Right hindlimb (tissue), 1 donor: ENCODE measurements at regions not wholly inside any gene's neighbourhood (a gene's known extent, or its start where the extent isn't known, plus 50 kb on each side); places are given as distances from the start of the nearest gene placed in this dataset.
"Not testable (repeated sequence)": the region's sequence is repeated elsewhere in the genome, so short reads cannot be mapped to it uniquely, and the experiment has no call there.

ENCODE experiments used
- DNase-seq: peaks from one replicate; pipeline ENCODE4 v3.0.0-alpha.2; 2018

- no peak for DNase-seq
Measured at GRCh38 chr6:21928827-21929226, 335.3 kb downstream of the SOX4 start.

DNA sequence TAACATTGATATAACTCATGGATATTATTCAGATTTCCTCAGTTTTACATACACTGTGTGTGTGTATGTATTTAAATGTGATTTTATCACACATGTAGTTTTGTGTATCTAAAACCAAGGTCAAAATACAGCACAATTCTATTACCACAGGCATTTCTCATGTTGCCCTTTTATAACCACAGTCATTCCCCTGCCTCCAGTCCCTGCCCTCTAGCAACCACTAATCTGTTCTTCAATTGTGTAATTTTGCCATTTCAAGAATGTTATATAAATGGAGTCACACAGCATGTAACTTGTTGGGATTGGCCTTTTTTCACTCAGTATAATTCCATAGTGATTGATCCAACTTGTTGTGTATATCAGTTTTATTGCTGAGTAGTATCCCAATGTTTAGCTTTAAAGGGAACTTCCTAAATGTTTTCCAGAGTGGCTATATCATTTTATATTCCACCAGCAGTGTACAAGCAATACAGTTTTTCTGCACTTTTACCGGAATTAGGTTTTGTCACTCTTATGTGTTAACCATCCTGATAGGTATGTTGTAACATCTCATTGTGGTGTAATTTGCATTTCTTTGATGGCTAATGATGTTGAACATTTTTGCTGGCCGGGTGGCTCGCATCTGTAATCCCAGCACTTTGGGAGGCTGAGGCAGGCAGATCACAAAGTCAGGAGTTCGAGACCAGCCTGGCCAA lies 338.2 kb downstream of the SOX4 start:
- DNase-seq: no peak

GRCh38 chr6:21933351-21933750 lies 339.8 kb downstream of the SOX4 start:
- DNase-seq: no peak

GRCh38 chr6:21935142-21935541 lies 341.6 kb downstream of the SOX4 start:
- DNase-seq: no peak

GRCh38 chr6:21935561-21936028 lies 342.0 kb downstream of the SOX4 start:
- no peak for DNase-seq

DNA sequence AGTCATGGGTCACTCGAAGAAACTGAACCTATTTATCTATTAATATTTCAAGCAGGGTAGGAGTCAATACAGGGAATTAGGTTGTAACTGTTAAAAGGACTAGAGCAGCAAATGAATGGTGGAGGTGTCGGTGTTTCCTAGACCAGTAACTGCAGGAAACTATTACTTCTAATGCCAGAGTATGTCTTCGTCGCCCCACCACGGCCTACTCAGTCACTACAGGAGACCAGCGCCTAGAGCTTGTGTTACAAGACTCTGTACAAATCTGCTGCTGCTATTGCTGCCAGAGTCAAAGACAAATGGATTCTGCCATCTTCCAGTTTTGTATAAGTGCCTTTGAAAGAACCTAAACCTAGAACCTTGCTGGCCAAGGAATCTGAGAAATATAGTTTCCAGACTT lies 343.9 kb downstream of the SOX4 start:
- DNase-seq: no peak

GRCh38 chr6:21939066-21939465 lies 345.5 kb downstream of the SOX4 start:
- not testable (repeated sequence) for DNase-seq

GRCh38 chr6:21941926-21942325 lies 348.4 kb downstream of the SOX4 start:
- no peak for DNase-seq

DNA sequence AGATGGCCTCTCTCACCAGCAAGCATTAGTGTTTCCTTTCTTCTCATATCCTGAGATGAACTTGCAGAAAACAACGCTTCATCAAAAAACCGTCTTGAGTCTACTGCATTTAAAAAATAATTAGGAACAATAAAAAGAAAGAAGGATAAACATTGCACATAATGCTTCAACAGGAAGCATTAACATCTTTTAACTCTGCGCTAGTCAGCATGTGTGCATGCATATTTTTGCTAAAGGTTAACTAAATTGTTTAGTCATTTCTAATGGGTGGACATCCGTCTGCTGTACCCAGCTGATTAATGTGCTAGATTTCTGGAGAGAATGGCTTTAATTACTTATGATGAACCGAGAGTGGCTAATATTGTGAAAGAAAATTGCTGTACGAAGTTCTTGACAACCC lies 349.3 kb downstream of the SOX4 start:
- no peak for DNase-seq

DNA sequence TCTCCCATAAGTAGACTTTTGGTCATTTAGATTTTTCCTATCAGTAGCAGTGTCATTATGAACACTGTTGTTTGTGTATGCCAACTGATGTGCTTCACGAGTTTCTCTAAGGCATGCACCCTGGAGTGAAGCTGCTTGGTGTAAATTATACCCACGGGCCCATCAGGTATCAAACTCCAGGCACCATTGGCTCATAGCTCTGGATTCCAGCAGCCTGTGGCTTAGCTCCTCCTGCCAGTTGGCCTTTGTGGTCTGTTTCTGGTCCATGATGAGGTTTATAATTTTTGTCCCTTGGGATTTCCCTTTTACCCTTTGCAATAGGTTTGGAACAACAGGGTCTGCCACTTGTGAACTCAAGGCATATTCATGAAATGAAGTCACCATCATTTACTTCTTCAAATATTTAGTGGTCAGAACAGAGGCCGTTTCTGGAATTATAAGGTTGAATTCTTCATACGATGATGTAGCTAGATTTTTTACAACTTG lies 350.5 kb downstream of the PRL start:
- peak; percentile 27 for DNase-seq

DNA sequence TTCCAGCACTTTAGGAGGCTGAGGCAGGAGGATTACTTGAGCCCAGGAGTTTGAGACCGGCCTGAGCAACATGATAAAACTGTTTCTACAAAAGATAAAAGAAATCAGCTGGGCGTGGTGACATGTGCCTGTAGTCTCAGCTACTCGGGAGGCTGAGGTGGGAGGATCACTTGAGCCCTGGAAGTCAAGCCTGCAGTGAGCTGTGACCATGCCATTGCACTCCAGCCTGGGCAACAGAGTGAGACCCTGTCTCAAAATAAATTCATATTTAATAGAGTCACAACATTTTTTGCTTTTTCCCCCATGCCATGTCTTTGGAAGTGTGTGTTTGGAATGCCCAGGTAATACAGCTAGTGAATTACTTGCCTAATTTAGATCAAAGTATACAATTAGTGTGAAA lies 349.6 kb downstream of the PRL start:
- not testable (repeated sequence) for DNase-seq

DNA sequence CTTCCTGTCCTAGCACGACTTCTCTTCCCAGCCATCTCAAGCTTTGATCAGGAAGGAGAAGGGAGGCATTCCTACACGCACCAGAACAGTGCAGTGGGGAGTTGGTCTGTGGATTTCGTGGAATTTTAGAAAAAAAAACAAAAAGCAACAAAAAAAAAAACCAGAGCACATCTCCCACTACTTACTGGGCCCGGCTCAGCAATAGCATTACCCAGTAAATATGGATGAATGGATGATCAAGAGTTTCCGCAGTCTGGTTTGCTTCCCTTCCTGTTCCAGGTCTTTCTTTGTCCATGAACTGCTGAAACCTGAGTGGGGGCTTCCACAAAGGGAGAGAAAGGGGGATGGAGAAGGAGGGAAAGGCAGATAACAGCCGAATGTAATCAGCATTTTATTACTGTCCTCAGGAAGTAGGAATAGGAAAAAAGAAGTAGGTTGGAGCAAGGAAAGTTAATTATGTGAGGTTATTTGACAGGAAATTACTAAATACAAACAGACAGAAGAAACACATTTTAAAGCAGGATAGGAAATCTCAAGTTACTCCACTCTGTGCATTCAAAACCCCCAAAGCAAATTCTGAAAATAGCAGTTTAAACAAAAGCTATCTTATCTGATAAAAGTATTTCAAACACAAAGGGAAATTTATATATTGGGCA lies 349.0 kb downstream of the PRL start:
- DNase-seq: no peak

GRCh38 chr6:21949211-21949801 lies 347.5 kb downstream of the PRL start:
- DNase-seq: no peak

GRCh38 chr6:21952367-21952766 lies 344.5 kb downstream of the PRL start:
- DNase-seq: no peak

DNA sequence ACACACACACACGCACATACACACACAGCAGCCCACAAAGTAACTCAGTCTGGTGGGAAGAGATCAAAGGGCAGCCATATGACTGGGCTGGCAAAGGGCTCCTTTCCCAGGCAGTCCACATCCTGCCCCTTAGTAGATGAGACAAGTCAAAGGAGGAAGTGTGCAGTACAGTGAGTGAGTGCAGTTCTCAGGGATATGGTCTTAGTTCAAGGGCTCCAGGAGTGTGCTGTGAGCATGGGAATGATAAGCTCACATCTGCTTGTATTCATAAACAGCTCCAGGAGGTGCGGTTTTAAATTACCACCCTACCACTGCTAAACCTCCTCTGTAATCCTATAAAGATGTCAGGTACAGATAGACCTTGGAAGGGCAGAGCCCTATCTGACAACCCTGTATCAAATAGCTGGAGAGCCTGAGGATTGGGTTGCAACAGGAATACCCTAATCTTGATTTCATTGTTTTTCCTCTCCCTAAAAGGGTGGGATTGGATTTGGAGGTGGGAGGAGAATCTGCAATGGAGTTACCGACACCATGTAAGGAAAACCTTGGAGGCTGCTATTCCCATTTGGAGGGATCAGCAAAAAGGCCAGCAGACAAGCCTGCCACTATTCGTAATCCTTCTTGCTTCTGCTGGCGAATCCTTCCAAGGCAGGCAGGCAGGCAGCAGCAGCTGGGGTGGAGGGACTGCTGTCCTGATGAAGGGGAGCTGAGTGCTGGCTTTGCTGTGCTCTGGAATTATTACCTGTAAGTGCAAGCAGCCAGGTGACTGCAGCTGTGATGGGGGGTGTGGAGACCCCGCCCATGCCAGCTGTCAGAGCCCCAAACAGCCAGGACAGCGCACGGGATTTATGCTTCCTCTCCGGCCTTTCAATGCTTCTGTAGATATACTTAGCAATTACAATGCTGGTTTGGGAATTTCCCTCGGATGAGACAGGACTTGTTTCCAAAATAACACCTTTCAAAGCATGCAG lies 342.7 kb downstream of the PRL start:
- DNase-seq: peak; percentile 61

- DNase-seq: no peak
Measured at GRCh38 chr6:21955053-21955595, 341.7 kb downstream of the PRL start.

DNA sequence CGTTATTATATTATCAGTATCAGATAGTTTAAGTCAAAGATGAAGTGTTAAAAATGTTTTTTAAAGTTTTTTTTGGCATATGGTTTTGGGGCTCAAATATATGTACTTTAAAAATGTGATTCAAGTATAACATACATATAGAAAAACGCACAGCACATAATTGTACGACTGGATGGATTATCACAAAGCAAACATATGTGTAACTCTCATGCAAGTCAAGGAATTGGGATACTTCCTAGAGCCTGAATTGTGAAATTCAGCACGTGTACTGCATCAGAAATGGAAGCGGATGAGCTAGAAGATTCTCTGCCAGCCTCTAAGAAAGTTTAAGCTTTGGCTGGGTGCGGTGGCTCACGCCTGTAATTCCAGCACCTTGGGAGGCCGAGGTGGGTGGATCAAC lies 340.9 kb downstream of the PRL start:
- no peak for DNase-seq

DNA sequence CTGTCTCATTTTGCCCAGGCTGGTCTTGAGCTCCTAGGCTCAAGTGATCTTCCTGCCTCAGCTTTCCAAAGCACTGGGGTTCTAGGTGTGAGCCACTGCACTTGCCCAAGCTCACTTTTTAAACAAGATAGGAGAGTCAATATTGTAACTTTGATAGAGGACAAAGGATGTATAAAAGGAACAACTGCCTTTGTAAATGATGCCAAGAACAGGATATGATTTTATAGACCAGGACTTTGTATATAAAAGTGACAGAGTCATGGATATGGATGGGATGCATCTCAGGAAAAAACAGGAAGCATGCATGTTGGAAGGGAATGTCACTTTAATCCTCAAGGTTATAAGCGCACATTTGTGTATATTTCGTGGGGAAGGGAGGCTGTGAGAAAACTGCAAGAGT lies 338.4 kb downstream of the PRL start:
- DNase-seq: no peak

- DNase-seq: no peak
Measured at GRCh38 chr6:21961226-21961625, 335.6 kb downstream of the PRL start.

DNA sequence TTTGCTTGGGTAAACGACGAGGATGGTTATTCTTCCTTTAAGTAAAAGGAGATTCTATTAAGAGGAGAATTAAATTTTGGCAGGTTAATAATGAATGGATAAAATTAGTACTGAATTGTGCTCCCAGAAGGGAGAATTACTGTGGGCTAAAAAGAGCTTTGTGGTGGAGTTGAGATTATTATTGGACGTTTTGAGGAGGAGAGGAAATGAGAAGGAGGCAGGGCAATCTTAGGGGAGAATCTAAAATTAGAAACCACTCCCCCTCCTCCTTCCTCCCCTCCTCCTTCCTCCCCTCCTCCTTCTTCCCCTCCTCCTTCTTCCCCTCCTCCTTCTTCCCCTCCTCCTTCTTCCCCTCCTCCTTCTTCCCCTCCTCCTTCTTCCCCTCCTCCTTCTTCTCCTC lies 331.8 kb downstream of the PRL start:
- no peak for DNase-seq

DNA sequence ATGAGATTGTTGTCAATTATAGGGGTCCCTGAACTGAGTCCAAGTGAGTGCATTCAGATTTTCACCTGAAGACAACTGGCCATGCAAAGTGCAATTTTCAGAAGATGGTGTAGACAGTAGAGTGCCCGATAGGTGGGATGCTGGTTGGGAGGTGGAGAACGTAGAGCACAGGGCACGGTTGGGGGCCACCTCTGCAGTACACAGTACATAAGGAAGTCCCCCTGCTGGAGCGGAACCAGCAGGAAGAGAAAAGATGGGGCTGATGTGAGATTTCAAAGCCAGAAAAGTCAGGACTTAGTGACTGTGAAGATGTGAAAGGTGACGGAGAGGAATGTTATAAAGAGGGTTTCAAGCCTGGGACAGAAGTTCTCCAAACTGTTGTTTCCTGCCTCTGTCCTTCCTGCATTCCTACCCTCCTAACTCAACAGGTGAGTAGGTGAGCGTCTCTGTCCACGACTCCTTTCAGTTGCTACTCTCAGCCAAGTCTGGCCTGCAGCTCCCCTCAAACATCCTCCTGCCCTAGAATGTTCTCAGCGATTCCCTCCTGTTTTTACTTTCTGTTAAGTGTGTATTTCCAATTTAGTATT lies 330.8 kb downstream of the PRL start:
- no peak for DNase-seq
